H7 (cell line): ENCODE measurements at regions not wholly inside any gene's neighbourhood (a gene's known extent, or its start where the extent isn't known, plus 50 kb on each side); places are given as distances from the start of the nearest gene placed in this dataset.
"Not testable (repeated sequence)": the region's sequence is repeated elsewhere in the genome, so short reads cannot be mapped to it uniquely, and the experiment has no call there.

ENCODE experiments used
- DNase-seq: peaks from one replicate; pipeline ENCODE4 v3.0.0; 2012
- H3K27me3 ChIP-seq: 2 replicates; pipeline ENCODE4 v1.6.0; 2011; ENCODE audit warnings: mild to moderate bottlenecking, low read length; ENCODE audit not compliant: control insufficient read depth, insufficient read depth
- H3K36me3 ChIP-seq: replicated peaks from 2 replicates; pipeline ENCODE4 v1.5.1; 2011; ENCODE audit warnings: low read length; ENCODE audit not compliant: control insufficient read depth, insufficient read depth
- H3K4me3 ChIP-seq: 2 replicates; pipeline ENCODE4 v1.5.1; 2011; ENCODE audit warnings: low read depth, mild to moderate bottlenecking, control low read depth, low read length, moderate library complexity; ENCODE audit not compliant: insufficient read depth

DNA sequence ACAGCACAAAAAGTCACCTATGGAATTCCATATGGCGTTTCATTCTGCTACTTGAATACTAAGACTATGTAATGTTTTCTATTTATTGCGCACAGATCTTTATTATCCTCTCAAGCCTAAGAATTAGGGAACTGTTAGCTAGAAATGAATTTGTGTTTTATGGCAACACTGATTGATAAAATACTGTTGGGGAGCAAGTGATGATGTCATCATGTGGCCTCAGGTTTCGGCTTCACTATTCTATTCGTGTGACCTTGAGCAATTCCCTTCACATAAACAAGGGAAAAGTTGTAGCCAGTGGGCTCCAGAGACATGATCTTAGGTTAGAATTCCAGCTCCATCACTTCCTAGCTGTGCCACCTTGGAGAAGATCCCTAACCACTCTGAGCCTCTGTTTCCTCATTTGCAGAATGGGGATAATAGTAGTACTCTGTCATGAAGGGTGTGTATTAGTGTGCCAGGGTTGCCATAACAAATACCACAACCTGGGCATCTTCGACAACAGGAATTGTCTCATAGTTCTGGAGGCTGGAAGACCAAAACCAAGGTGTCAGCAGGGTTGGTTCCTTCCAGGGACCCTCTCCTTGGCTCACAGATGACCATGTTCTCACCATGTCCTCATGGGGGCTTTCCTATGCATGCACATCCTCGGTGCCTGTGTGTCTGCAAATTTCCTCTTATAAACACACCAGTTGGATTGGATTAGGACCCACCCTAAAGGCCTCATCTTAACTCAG, 371.2 kb downstream of the RRAGC start:
- no peak for DNase-seq
- Histone ChIP-seq H3K4me3 (no peak overlapping the region), H3K36me3 (no peaks in the 10 kb centered on the region), H3K27me3 (no peaks in the 10 kb centered on the region)

DNA sequence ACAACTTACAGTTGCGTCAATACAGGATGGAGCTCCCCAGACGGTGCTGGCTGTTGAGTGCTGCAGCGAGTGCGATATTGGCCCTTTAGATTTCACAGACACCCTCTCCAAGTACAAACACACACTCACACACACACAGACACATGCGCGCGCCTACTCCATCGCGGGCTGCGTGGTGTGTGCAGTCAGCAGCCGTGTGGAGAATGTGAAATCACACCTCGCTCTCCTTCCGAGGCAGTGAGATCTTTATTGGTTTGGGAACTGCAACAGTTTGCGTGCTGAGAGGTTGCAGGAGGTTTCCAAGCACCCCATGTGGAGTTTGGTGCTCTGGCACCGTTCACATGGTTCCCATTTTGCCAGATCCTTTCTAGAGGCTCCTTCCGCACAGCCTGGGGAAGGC, 372.2 kb downstream of the RRAGC start:
- no peaks in the 10 kb centered on the region for H3K27me3 ChIP-seq
- no peak overlapping the region for H3K4me3 ChIP-seq
- no peak for DNase-seq
- no peaks in the 10 kb centered on the region for H3K36me3 ChIP-seq

DNA sequence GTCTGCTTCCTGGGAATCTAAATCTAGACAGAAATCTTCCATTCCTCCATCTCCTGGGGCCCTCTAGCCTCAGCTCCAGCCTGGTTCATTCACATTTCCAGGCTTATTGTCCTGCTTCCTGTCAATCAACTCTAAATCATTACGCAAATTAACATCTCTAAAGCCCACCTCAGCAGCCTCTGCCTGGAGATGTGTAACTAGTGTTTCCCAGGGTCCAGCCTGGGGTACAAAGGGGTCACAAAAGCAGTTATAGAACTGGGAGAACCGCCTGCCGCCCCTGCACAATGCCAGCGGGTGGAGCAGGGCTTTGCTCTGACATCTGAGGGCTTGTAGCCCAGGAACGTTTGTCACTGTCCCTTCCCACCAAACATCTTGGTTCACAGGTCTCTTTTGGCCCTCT, 373.5 kb downstream of the RRAGC start:
- Histone ChIP-seq H3K27me3 (no peaks in the 10 kb centered on the region), H3K36me3 (no peaks in the 10 kb centered on the region), H3K4me3 (no peak overlapping the region)
- DNase-seq, result no peak

- no peak for DNase-seq
- Histone ChIP-seq H3K4me3 (no peak overlapping the region), H3K36me3 (no peaks in the 10 kb centered on the region), H3K27me3 (peaks cover 2% of the 10 kb centered on the region)
Observed at GRCh38 chr1:38481871-38482826, 377.4 kb downstream of the RRAGC start.

DNA sequence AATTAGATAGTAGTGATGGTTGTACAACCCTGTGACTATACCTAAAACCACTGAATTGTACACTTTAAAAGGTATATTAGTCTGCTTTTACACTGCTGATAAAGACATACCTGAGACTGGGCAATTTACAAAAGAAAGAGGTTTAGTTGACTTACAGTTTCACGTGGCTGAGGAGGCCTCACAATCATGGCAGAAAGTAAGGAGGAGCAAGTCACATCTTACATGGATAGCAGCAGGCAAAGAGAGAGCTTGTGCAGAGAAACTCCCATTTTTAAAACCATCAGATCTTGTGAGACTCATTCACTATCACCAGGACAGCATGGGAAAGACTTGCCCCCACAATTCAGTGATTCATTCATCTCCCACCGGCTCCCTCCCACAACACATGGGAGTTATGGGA, 379.9 kb downstream of the RRAGC start:
- not testable (repeated sequence) for DNase-seq, H3K36me3 ChIP-seq, H3K27me3 ChIP-seq, H3K4me3 ChIP-seq

- H3K36me3 ChIP-seq, result no peaks in the 10 kb centered on the region
- H3K27me3 ChIP-seq, result peaks cover 6% of the 10 kb centered on the region
- H3K4me3 ChIP-seq, result no peak overlapping the region
- no peak for DNase-seq
Observed at GRCh38 chr1:38477811-38478210, 381.8 kb downstream of the RRAGC start.

DNA sequence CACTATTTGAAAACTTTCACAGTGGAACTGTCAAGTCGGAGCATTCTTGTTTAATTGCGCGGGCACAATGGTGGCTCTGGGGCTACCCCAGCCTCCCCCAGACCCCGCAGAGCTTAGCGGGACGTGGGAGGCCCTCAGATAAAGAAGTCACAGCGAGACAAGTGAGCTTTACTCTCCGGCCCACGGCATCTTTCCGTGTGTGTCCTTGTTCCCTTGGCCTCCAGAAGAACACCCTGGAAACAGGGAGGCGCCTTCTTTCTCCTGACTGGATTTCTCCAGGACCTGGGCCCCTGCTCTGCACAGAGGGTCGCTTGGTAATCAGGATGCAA, 382.8 kb downstream of the RRAGC start:
- peak overlapping the region; percentile 40; the same call in 1 of the 2 replicates for H3K4me3 ChIP-seq
- no peaks in the 10 kb centered on the region for H3K36me3 ChIP-seq
- peaks cover 6% of the 10 kb centered on the region for H3K27me3 ChIP-seq
- DNase-seq, result no peak

DNA sequence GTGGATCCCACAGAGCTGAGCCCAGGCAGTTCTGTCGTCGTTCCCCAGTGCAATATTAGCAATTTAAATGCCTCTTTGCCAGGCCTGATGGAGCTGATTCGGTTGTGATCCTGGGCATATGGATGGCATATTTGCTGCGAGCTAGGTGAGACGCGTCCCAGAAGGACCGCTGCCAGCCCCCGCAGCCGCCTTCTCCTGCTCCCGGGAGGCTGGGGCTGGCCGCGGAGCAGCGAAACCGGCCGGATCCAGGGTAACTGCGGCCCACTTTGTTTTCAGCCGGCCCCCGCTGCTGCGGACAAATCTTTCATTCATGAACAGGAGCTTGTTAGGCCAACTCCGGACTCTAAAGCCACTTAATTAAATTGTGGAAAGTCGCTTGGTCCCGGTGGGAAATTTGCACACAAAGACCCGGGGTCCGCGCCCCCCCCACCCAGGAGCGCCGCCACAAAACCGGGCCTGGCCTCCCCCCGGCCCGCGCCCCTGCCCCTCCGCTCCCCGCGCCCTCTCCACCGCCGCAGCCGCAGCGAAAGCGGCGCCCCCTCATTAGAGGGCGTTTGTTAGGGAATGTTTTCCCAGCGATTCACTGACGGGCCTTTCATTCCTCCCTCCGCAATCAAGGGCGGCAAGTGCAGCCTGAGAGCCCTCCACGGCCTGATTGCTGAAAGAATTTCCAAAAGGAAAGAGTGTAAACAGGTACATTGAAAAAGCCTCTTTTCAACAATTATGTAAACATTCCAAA, 383.3 kb downstream of the RRAGC start:
- peak overlapping the region; percentile 40 for H3K4me3 ChIP-seq
- DNase-seq, result peak; percentile 84
- H3K36me3 ChIP-seq, result no peaks in the 10 kb centered on the region
- H3K27me3 ChIP-seq, result peaks cover 6% of the 10 kb centered on the region

DNA sequence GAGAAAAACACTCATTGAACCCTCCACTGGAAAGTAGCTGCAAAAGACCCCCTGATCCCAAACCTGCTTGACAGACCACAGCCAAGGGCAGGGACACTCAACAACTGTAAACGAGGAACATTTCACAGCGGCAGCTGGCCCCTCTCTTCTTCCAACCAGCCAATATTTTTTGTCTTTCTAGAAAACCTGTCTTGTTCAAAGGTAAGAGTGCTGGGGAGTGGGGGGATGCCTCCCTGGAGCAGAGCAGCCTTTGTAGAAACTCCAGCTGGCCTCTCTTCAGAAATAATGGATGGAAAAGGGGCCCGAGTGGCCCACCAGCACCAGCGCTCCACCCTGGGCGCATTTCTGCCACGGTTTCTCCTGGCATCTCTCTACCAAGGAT, 384.0 kb downstream of the RRAGC start:
- H3K4me3 ChIP-seq, result peak overlapping the region; percentile 14; the same call in 1 of the 2 replicates
- no peaks in the 10 kb centered on the region for H3K36me3 ChIP-seq
- DNase-seq, result peak; percentile 49
- peaks cover 6% of the 10 kb centered on the region for H3K27me3 ChIP-seq

DNA sequence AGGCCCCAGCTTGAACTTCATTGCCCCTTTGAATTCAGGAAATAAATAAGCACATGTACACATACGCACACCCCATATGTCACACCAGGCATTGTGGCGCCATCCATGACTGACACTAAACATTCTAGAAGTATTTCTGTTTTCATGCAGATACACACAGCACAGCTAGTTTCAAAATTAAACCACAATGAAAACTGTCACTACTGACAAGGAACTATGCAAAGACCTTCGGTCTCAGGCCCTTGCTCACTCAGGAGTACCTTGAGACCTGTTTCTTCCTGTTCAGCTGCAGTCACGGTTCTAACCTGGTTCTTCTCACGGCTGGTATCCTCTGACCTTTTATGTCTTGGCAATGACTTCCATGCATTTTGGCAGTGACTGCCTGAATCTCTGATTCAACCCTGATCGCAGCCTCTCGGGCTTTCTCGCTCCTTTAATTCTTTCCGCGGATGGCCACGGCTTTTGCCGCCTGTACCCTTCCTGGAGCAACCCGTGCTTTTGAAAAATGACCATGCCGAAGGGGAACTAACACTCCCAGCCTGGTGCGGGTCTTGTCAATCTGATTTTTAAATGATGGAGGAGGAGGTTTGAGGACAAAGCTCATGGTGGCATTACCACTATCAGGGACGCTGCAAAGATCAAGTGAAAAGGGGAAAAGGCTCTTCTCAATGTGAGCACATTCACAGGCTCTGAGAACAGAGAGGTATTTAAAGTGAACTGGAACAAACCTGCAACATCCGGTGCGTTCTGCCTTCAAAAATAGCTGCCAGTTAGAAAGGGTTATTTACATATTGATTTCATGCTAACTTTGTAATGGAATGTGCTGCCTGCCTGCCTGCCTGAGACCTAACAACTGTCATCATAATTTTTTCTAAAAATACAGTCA, 384.6 kb downstream of the RRAGC start:
- Histone ChIP-seq H3K27me3 (peaks cover 6% of the 10 kb centered on the region), H3K36me3 (no peaks in the 10 kb centered on the region), H3K4me3 (no peak overlapping the region)
- no peak for DNase-seq

GRCh38 chr1:38466487-38466886, 393.1 kb downstream of the RRAGC start:
- no peak overlapping the region for H3K4me3 ChIP-seq
- H3K27me3 ChIP-seq, result no peaks in the 10 kb centered on the region; the same call in 1 of the 2 replicates
- H3K36me3 ChIP-seq, result no peaks in the 10 kb centered on the region
- no peak for DNase-seq

- DNase-seq, result no peak
- no peaks in the 10 kb centered on the region for H3K36me3 ChIP-seq
- H3K4me3 ChIP-seq, result no peak overlapping the region
- no peaks in the 10 kb centered on the region; the same call in 1 of the 2 replicates for H3K27me3 ChIP-seq
Observed at GRCh38 chr1:38465460-38465859, 394.1 kb downstream of the RRAGC start.

DNA sequence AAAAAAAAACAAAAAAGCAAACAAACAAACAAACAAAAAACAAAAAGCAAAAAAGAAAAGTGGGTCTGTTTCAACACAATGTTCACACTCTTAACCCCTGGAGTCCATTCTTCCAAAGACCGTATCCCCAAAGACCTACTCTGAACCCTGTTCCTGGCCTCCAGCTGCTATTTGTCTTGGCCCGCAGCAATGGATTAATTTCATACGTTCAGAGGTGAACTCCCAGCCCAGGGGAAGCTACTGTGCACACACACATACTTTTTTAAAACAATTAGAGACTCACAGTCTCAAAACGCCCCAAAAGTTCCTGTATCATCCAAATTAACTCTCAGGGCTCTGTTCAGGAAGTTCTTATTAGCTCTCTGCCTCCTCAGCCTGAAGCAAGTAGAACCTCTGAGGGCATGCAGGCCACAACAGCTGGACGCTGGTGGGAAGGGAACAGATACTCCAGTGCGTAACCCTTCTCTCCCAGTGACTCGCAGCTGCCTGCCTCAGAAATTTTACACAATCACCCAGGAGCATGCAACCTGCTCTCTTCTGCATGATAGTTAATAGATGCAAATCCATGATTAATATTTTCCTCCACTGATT, 395.4 kb downstream of the RRAGC start:
- no peaks in the 10 kb centered on the region for H3K36me3 ChIP-seq
- no peaks in the 10 kb centered on the region; the same call in 1 of the 2 replicates for H3K27me3 ChIP-seq
- no peak for DNase-seq
- H3K4me3 ChIP-seq, result no peak overlapping the region
